OCI-LY1 (cell line): ENCODE measurements at regions not wholly inside any gene's neighbourhood (a gene's known extent, or its start where the extent isn't known, plus 50 kb on each side); places are given as distances from the start of the nearest gene placed in this dataset.

Experiments used
- EZH2 ChIP-seq: fragments of 200-600 bp; sonication (generic), shearing (Covaris generic); IDR thresholded peaks from 2 replicates; pipeline ENCODE4 v1.8.0; 2017; ENCODE audit warnings: borderline replicate concordance, mixed run types, mild to moderate bottlenecking, antibody characterized with exemption, low read length, moderate library complexity, mixed read lengths
- TF ChIP-seq, protein P1 (sequence below): fragments of 200-600 bp; sonication (generic), shearing (Covaris generic); IDR thresholded peaks from 2 replicates; pipeline ENCODE4 v1.5.1; 2017; ENCODE audit warnings: mild to moderate bottlenecking, antibody characterized with exemption, low read length, moderate library complexity, mixed read lengths

DNA sequence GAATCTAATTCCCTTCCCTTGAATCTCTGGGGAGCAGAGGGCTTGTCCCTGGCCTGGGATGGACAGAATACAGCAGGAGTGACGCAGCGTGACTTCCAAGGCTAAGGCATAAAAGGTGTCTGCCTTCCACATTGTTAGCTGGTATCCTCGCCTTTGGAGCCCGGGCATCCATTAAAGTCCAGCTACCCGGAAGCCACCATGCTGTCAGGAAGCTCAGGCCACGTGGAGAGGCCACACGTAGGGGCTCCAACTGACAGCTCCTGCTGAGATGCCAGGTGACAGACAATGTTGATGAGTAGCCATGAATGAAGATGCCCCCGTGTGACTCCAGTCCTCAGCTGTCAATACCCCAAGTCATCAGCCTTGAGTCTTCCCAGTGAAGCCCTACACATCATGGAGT, 99.9 kb downstream of the OAT start:
- TF ChIP-seq EZH2: no peak
- TF ChIP-seq, protein P1, sequence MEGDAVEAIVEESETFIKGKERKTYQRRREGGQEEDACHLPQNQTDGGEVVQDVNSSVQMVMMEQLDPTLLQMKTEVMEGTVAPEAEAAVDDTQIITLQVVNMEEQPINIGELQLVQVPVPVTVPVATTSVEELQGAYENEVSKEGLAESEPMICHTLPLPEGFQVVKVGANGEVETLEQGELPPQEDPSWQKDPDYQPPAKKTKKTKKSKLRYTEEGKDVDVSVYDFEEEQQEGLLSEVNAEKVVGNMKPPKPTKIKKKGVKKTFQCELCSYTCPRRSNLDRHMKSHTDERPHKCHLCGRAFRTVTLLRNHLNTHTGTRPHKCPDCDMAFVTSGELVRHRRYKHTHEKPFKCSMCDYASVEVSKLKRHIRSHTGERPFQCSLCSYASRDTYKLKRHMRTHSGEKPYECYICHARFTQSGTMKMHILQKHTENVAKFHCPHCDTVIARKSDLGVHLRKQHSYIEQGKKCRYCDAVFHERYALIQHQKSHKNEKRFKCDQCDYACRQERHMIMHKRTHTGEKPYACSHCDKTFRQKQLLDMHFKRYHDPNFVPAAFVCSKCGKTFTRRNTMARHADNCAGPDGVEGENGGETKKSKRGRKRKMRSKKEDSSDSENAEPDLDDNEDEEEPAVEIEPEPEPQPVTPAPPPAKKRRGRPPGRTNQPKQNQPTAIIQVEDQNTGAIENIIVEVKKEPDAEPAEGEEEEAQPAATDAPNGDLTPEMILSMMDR: no peak
